BJ (cell line): ENCODE measurements at regions not wholly inside any gene's neighbourhood (a gene's known extent, or its start where the extent isn't known, plus 50 kb on each side); places are given as distances from the start of the nearest gene placed in this dataset.

Experiments
- CTCF ChIA-PET: fragments of 350-600 bp; formaldehyde crosslinking; extraction: SDS; loops from one replicate; lab custom pipeline; 2021; ENCODE audit warnings: antibody characterized with exemption, inconsistent platforms; lab: Yijun Ruan, JAX
- POLR2A ChIA-PET: fragments of 300-600 bp; sonication (Branson Sonifier 250); formaldehyde crosslinking; extraction: SDS; loops from one replicate; lab custom pipeline; 2021; ENCODE audit warnings: antibody characterized with exemption; lab: Charles Lee
- DNase-seq: peaks from one replicate; pipeline ENCODE4 v3.0.0-alpha.2; 2011; ENCODE audit warnings: low read depth
- H3K27me3 ChIP-seq: 2 replicates; pipeline ENCODE4 v1.6.0; 2011; ENCODE audit warnings: low read length; ENCODE audit not compliant: control insufficient read depth, insufficient read depth
- H3K36me3 ChIP-seq: 2 replicates; pipeline ENCODE4 v1.5.1; 2011; ENCODE audit warnings: low read length; ENCODE audit not compliant: control insufficient read depth, insufficient read depth
- H3K4me3 ChIP-seq: 2 replicates; pipeline ENCODE4 v1.5.1; 2011; ENCODE audit warnings: low read depth, mild to moderate bottlenecking, control low read depth, low read length
- CTCF ChIP-seq: IDR thresholded peaks from 2 replicates; pipeline ENCODE4 v1.5.1; 2011; ENCODE audit warnings: low read depth, mild to moderate bottlenecking, control low read depth, inconsistent platforms, low read length, moderate library complexity; ENCODE audit not compliant: insufficient read depth

GRCh38 chr11:88406876-88407275 lies 69.3 kb upstream of the CTSC start:
- ChIA-PET POLR2A (no interaction called here), CTCF (interaction anchor here (0.6 kb wide), 1 partner anchor 32 kb away, joined by 3 read pairs; no protein-coding TSS in a partner anchor)
- Histone ChIP-seq H3K27me3 (no peaks in the 10 kb centered on the region), H3K4me3 (no peak overlapping the region), H3K36me3 (no peaks in the 10 kb centered on the region)
- DNase-seq = no peak
- no peak for TF ChIP-seq CTCF

- POLR2A ChIA-PET = no interaction called here
- no peak for DNase-seq
- no peak for TF ChIP-seq CTCF
- Histone ChIP-seq H3K36me3 (no peaks in the 10 kb centered on the region), H3K4me3 (no peak overlapping the region), H3K27me3 (no peaks in the 10 kb centered on the region)
- CTCF ChIA-PET = interaction anchor here (0.7 kb wide), 1 partner anchor 228 kb away, joined by 3 read pairs; no protein-coding TSS in a partner anchor
Observed at GRCh38 chr11:88405853-88406252, 68.3 kb upstream of the CTSC start.

- ChIA-PET CTCF (interaction anchor here (0.7 kb wide), 1 partner anchor 227 kb away, joined by 3 read pairs; no protein-coding TSS in a partner anchor), POLR2A (no interaction called here)
- H3K4me3 ChIP-seq = no peak overlapping the region
- no peaks in the 10 kb centered on the region for H3K36me3 ChIP-seq
- no peaks in the 10 kb centered on the region for H3K27me3 ChIP-seq
- TF ChIP-seq CTCF = no peak
- no peak for DNase-seq
Observed at GRCh38 chr11:88404932-88405710, 67.6 kb upstream of the CTSC start.

- no peak for DNase-seq
- CTCF ChIA-PET = no interaction called here
- Histone ChIP-seq H3K4me3 (no peak overlapping the region), H3K36me3 (no peaks in the 10 kb centered on the region), H3K27me3 (no peaks in the 10 kb centered on the region)
- POLR2A ChIA-PET = no interaction called here
- no peak for TF ChIP-seq CTCF
Observed at GRCh38 chr11:88404391-88404790, 66.9 kb upstream of the CTSC start.

- POLR2A ChIA-PET = interaction anchor here (0.6 kb wide), 1 partner anchor 24 kb away, joined by 9 read pairs; no protein-coding TSS in a partner anchor
- Histone ChIP-seq H3K36me3 (no peaks in the 10 kb centered on the region), H3K4me3 (no peak overlapping the region), H3K27me3 (no peaks in the 10 kb centered on the region)
- CTCF ChIA-PET = interaction anchor here (1.0 to 1.7 kb wide), 2 partner anchors 79 to 172 kb away, joined by 3 to 6 read pairs; no protein-coding TSS in a partner anchor
- no peak for TF ChIP-seq CTCF
- DNase-seq = no peak
Observed at GRCh38 chr11:88402784-88403183, 65.2 kb upstream of the CTSC start.
